GM21717 (cell line): ENCODE measurements at regions not wholly inside any gene's neighbourhood (a gene's known extent, or its start where the extent isn't known, plus 50 kb on each side); places are given as distances from the start of the nearest gene placed in this dataset.
A peak's percentile ranks its signal among the peaks of the same experiment; 100 is the strongest.

Experiments used
- ATAC-seq: cut with Tn5 transposase; IDR thresholded peaks from one replicate; pipeline ENCODE4 v1.9.1; 2021; ENCODE audit warnings: mild to moderate bottlenecking, moderate library complexity; ENCODE audit not compliant: unreplicated experiment

- ATAC-seq: no peak
Measured at GRCh38 chr4:15130441-15130840, 128.2 kb downstream of the CPEB2 start.

- ATAC-seq: no peak
Measured at GRCh38 chr4:15131551-15131950, 129.3 kb downstream of the CPEB2 start.

GRCh38 chr4:15132739-15133138, 130.5 kb downstream of the CPEB2 start:
- no peak for ATAC-seq

GRCh38 chr4:15139599-15139998, 137.3 kb downstream of the CPEB2 start:
- no peak for ATAC-seq

- no peak for ATAC-seq
Measured at GRCh38 chr4:15142201-15142600, 139.9 kb downstream of the CPEB2 start.

GRCh38 chr4:15143551-15143950, 141.3 kb downstream of the CPEB2 start:
- ATAC-seq: no peak

- no peak for ATAC-seq
Measured at GRCh38 chr4:15144249-15144966, 142.1 kb downstream of the CPEB2 start.

GRCh38 chr4:15144967-15145295, 142.7 kb downstream of the CPEB2 start:
- ATAC-seq: no peak

- no peak for ATAC-seq
Measured at GRCh38 chr4:15145709-15146108, 143.4 kb downstream of the CPEB2 start.

- ATAC-seq: no peak
Measured at GRCh38 chr4:15147714-15148113, 145.4 kb downstream of the CPEB2 start.

- no peak for ATAC-seq
Measured at GRCh38 chr4:15148199-15148598, 145.9 kb downstream of the CPEB2 start.

GRCh38 chr4:15148691-15149090, 146.4 kb downstream of the CPEB2 start:
- ATAC-seq: no peak

GRCh38 chr4:15149234-15149838, 147.1 kb downstream of the CPEB2 start:
- peak; percentile 85 for ATAC-seq

- peak; percentile 75 for ATAC-seq
Measured at GRCh38 chr4:15149839-15150592, 147.7 kb downstream of the CPEB2 start.

- no peak for ATAC-seq
Measured at GRCh38 chr4:15150631-15151030, 148.3 kb downstream of the CPEB2 start.

- no peak for ATAC-seq
Measured at GRCh38 chr4:15151033-15151432, 148.8 kb downstream of the CPEB2 start.

- ATAC-seq: no peak
Measured at GRCh38 chr4:15153662-15154061, 151.4 kb downstream of the CPEB2 start.

GRCh38 chr4:15158406-15159091, 156.3 kb downstream of the CPEB2 start:
- no peak for ATAC-seq

- no peak for ATAC-seq
Measured at GRCh38 chr4:15159477-15160019, 157.3 kb downstream of the CPEB2 start.

GRCh38 chr4:15161439-15161838, 159.2 kb downstream of the CPEB2 start:
- no peak for ATAC-seq

- ATAC-seq: no peak
Measured at GRCh38 chr4:15162046-15162445, 159.8 kb downstream of the CPEB2 start.
